Testis (tissue), 2 donors: ENCODE measurements at regions not wholly inside any gene's neighbourhood (a gene's known extent, or its start where the extent isn't known, plus 50 kb on each side); places are given as distances from the start of the nearest gene placed in this dataset.

Experiments
- POLR2A ChIP-seq: fragments of 450-650 bp; IDR thresholded peaks from one replicate; pipeline ENCODE4 v1.6.1; 2017; ENCODE audit warnings: antibody characterized with exemption, mild to moderate bottlenecking, moderate library complexity
- TF ChIP-seq, protein P1 (sequence below), 3 experiments: fragments of 450-650 bp in 2 of 3; fragments of 200-600 bp in 1 of 3; sonication (generic) in 1 of 3; IDR thresholded peaks; one replicate each; pipeline ENCODE4 v1.5.1; 2016 to 2019; ENCODE audit warnings: antibody characterized with exemption in 3 of 3, mild to moderate bottlenecking in 2 of 3, moderate library complexity in 1 of 3

GRCh38 chr22:48896766-48897644 is 930.7 kb downstream of the BRD1 start:
- TF ChIP-seq, protein P1, sequence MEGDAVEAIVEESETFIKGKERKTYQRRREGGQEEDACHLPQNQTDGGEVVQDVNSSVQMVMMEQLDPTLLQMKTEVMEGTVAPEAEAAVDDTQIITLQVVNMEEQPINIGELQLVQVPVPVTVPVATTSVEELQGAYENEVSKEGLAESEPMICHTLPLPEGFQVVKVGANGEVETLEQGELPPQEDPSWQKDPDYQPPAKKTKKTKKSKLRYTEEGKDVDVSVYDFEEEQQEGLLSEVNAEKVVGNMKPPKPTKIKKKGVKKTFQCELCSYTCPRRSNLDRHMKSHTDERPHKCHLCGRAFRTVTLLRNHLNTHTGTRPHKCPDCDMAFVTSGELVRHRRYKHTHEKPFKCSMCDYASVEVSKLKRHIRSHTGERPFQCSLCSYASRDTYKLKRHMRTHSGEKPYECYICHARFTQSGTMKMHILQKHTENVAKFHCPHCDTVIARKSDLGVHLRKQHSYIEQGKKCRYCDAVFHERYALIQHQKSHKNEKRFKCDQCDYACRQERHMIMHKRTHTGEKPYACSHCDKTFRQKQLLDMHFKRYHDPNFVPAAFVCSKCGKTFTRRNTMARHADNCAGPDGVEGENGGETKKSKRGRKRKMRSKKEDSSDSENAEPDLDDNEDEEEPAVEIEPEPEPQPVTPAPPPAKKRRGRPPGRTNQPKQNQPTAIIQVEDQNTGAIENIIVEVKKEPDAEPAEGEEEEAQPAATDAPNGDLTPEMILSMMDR (IDR thresholded peaks at IDR 0.05), result no peak
- no peak for TF ChIP-seq POLR2A
